ENCODE measurements at regions not wholly inside any gene's neighbourhood (a gene's known extent, or its start where the extent isn't known, plus 50 kb on each side); places are given as distances from the start of the nearest gene placed in this dataset.

DNA sequence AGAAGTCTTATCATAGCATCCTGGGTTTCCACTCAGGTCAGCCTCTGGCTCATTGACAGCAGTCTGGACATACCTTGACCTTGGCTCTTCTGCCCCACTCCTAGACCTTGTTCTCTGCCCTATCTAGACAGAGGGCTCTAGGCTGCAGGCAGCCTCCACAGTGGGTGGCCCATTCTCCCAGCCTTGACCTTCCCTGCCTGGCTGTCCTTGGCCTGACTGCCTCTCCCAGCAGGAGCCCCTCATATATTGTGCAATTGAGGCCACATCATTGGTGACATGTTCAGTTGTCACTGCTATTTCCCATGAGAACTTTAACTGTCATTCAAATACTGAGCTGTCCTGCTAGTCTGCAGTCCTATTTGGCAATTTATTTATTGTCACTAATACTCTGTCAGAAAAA lies 503.4 kb downstream of the PLXNA4 start:
- DNase-seq, result no peak

GRCh38 chr7:132072165-132072564 lies 504.1 kb downstream of the PLXNA4 start:
- DNase-seq, result no peak

GRCh38 chr7:132069306-132069705 lies 507.0 kb downstream of the PLXNA4 start:
- no peak for DNase-seq

DNA sequence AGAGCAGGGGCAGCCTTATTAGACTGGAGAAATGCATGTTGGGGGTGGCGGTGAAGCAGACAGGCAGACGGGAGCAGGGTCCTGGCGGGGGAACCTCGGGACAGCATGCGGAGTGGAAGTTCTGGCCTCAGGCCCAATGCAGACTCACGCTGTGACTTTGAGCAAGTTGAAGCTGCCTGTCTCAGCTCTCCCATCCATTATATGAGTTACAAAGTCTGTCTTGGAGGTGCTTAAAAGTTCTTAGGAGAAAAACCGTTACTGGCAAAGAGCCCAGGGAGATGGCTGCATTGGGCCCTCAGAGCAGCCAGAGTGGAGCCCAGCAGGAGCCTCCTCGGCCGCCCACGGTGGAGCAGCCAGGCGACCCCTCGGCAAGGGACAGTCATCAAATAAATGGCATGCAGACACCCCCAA lies 509.5 kb downstream of the PLXNA4 start:
- DNase-seq, result peak; percentile 51 to 89

DNA sequence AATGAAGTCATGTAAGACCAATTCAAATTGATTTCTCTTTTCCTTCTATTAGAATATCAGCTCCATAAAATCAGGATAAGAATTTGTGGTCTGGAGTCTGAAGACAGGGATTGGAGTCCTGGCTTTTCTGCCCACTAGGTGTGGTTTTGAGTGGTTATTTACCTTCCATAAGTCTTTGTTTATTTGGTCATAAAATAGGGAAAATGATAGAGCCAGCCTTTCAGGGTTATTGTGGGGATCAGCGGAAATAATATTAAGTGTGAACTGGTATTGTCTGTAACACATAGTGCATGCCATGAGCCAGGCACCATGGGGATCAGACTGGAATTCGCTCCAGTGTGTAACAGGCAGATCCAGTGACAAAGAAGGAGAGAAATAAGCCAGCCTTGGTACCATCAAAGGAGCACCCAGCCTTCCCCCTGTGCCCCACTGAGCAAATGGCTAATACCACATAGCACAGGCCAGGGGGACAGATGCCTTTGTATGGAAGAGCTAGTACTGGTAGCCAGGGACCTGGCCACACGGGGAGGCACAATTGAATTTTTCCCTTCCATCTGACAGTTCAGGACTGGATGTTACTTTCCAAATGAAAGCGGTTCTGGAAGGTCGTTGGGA lies 509.7 kb upstream of the PODXL start:
- peak in 1 of 2 experiments; percentile 59 for DNase-seq

GRCh38 chr7:132065193-132065988 lies 509.0 kb upstream of the PODXL start:
- peak; percentile 27 to 75 for DNase-seq

DNA sequence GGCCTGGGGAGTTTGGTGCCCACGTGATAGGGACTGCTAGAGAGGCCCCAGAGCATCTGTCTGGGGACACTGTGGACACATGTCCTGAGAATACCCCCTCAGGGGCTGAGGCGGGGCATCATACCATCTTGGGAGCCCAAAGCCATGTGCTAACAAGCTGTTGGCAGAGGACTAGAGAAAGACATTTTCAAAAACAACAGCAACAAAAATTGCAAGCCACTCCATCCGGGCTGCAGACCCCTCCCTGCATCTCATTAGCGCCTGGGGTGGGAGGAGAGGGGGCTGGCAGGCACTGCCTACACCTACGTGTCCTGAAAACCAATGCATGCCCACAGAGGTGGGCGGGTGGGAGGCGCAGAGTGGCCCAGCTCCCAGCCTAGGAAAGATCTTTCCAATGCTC lies 507.4 kb upstream of the PODXL start:
- no peak for DNase-seq

GRCh38 chr7:132061937-132062336 lies 505.5 kb upstream of the PODXL start:
- DNase-seq, result no peak

GRCh38 chr7:132059141-132059540 lies 502.7 kb upstream of the PODXL start:
- DNase-seq, result no peak

- DNase-seq, result no peak
These were observed 499.1 kb upstream of the PODXL start for GRCh38 chr7:132055336-132056120.

- DNase-seq, result no peak
These were observed 497.4 kb upstream of the PODXL start for GRCh38 chr7:132053871-132054270.

- DNase-seq, result no peak
These were observed 494.9 kb upstream of the PODXL start for GRCh38 chr7:132051311-132051710.

GRCh38 chr7:132049462-132050304 lies 493.3 kb upstream of the PODXL start:
- DNase-seq, result no peak

- peak in 1 of 2 experiments; percentile 13 for DNase-seq
These were observed 489.1 kb upstream of the PODXL start for GRCh38 chr7:132045481-132045980.

DNA sequence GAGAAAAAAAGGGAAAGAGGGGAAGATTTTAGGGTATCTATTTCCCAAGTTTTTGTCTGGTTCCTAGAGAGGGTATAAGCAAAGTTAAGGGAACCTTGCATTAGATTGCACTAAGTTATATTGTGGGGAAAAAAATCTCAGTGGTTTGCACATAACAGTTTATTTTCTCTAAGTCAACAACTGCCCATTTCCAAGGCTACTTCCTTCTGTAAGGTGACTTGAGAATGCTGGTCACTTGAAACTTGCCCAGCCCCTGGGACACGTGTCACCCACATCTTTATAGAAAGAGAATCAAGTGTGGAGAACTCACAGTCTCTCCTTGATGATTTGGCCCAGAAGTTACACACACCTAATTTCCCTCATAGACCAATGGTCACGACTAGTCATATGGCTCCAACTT lies 488.6 kb upstream of the PODXL start:
- no peak for DNase-seq

DNA sequence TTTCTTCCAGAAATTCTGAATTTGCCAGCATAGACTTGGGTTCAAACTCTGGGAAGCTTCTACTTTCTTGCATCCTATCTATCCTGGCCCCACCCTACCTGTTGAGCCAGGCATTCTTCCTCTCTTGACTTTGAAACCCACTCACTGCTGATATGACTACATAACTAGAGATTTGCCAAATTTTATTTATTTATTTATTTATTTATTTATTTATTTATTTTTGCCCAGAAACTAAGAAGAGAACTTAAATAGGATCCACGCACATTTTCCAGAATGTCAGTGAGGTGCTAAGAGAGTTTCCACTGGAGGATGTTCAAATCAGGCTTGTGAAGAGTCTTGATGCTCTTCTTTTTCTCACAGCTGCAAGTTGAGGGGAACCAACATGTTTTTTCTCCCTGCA lies 487.8 kb upstream of the PODXL start:
- no peak for DNase-seq

- no peak for DNase-seq
These were observed 484.7 kb upstream of the PODXL start for GRCh38 chr7:132041108-132041507.

- DNase-seq, result no peak
These were observed 479.3 kb upstream of the PODXL start for GRCh38 chr7:132035517-132036362.

GRCh38 chr7:132034748-132035416 lies 478.5 kb upstream of the PODXL start:
- no peak for DNase-seq

DNA sequence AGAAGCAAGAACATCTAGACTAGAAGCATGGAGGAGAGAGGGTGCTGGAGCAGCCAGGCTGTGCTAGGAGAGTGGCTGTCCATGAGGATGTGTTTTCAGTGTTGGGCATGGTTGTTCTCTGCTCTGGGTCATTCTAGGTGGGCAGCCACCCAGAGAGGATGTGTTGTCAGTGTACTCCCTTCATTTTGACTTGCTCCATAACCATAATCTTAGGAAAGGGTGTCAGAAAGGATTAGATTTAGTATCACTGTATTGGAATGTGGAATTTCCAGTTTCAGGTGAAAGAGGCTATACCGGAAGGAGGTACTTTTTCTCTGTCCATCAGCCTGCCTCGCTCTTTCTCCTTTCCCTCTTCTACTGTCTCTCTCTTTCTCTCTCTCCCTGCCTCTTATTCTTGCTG lies 474.5 kb upstream of the PODXL start:
- no peak for DNase-seq

DNA sequence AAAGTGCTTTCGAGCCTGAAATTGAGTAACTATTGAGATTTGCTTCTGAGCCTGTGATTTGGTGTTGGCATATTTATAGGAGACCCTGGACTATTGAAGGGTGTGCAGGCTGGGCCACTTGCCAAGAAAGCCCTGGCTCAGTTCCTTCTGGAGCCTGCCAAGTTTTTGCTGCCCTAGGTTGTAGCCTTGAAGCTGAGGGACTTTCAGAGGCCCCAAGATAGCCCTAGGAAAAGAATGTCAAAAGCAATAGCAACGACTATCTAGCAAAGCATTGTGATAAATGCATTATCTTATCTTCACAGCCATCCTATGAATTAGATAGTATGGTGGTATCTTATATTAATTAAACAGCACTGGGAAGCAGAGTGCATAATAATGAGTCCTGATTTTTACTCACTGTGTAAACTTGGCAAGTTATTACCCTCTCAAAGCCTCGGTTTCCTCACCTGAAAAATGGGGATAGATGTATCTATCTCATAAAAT lies 473.7 kb upstream of the PODXL start:
- DNase-seq, result peak; percentile 71 to 92
